Peyer's patch (tissue), 4 donors: ENCODE measurements at regions not wholly inside any gene's neighbourhood (a gene's known extent, or its start where the extent isn't known, plus 50 kb on each side); places are given as distances from the start of the nearest gene placed in this dataset.

ENCODE experiments used
- DNase-seq, 3 donors: peaks; one replicate each; pipeline ENCODE4 v3.0.0-alpha.2; 2017 to 2019
- H3K27ac ChIP-seq, 4 donors: fragments of 200-600 bp; sonication (generic); one replicate each; pipeline ENCODE4 v1.5.1; 2016 to 2019
- H3K27me3 ChIP-seq, 2 donors: fragments of 200-600 bp; sonication (generic); one replicate each; pipeline ENCODE4 v1.5.1; 2019
- H3K36me3 ChIP-seq, 3 donors: fragments of 200-600 bp; sonication (generic); one replicate each; pipeline ENCODE4 v1.5.1; 2016 to 2019
- H3K4me1 ChIP-seq, 4 donors: fragments of 200-600 bp; sonication (generic); one replicate each; pipeline ENCODE4 v1.5.1; 2016 to 2019
- H3K4me3 ChIP-seq, 4 donors: fragments of 200-600 bp; sonication (generic); 1 replicate in 3 of 4; 2 replicates in 1 of 4; pipeline ENCODE4 v1.5.1; 2016 to 2019; ENCODE audit warnings: mild to moderate bottlenecking in 1 of 4
- H3K9me3 ChIP-seq, 4 donors: fragments of 200-600 bp; sonication (generic); one replicate each; pipeline ENCODE4 v1.5.1; 2016 to 2019; ENCODE audit warnings: mild to moderate bottlenecking in 1 of 4
- POLR2A ChIP-seq, 2 donors: fragments of 450-650 bp; IDR thresholded peaks; one replicate each; pipeline ENCODE4 v1.5.1; 2017; ENCODE audit warnings: antibody characterized with exemption in 2 of 2, mild to moderate bottlenecking in 2 of 2, moderate library complexity in 2 of 2
- TF ChIP-seq, protein P1 (sequence below), 6 experiments: fragments of 450-650 bp in 4 of 6; fragments of 200-600 bp in 2 of 6; sonication (generic) in 1 of 6; IDR thresholded peaks; one replicate each; pipeline ENCODE4 v1.5.1; 2017 to 2019; ENCODE audit warnings: antibody characterized with exemption in 6 of 6, mild to moderate bottlenecking in 3 of 6, moderate library complexity in 1 of 6

DNA sequence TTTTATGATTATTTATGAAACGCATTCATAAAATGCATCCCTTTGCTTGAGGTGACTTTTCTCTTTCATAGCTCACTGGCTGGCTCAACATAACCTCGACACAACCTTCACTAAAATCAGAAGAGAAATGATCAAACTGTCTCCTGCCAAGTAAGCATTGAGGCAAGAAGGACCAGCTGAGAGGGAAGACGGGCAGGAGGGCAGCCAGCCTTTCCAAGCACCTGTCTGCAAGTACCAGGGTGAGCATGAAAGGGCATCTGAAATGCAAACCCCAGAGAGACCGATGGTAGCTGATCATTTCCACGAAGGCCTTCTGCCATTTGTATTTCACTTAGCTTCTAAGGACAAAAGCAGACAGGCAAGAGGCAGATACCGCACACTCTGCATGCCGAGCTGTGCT is 52.1 kb upstream of the RPH3AL start:
- H3K9me3 ChIP-seq: no peaks in the 10 kb centered on the region
- no peak for DNase-seq
- H3K36me3 ChIP-seq: no peaks in the 10 kb centered on the region
- H3K4me3 ChIP-seq: no peak overlapping the region
- no peak overlapping the region for H3K27ac ChIP-seq
- TF ChIP-seq POLR2A (IDR thresholded peaks at IDR 0.05): no peak
- TF ChIP-seq, protein P1, sequence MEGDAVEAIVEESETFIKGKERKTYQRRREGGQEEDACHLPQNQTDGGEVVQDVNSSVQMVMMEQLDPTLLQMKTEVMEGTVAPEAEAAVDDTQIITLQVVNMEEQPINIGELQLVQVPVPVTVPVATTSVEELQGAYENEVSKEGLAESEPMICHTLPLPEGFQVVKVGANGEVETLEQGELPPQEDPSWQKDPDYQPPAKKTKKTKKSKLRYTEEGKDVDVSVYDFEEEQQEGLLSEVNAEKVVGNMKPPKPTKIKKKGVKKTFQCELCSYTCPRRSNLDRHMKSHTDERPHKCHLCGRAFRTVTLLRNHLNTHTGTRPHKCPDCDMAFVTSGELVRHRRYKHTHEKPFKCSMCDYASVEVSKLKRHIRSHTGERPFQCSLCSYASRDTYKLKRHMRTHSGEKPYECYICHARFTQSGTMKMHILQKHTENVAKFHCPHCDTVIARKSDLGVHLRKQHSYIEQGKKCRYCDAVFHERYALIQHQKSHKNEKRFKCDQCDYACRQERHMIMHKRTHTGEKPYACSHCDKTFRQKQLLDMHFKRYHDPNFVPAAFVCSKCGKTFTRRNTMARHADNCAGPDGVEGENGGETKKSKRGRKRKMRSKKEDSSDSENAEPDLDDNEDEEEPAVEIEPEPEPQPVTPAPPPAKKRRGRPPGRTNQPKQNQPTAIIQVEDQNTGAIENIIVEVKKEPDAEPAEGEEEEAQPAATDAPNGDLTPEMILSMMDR (IDR thresholded peaks at IDR 0.05): no peak
- H3K4me1 ChIP-seq: no peaks in the 10 kb centered on the region
- H3K27me3 ChIP-seq: no peaks in the 10 kb centered on the region
